PC-9 (cell line): ENCODE measurements at regions not wholly inside any gene's neighbourhood (a gene's known extent, or its start where the extent isn't known, plus 50 kb on each side); places are given as distances from the start of the nearest gene placed in this dataset.

Experiments used
- BruUV-seq: library from RNA; stranded (reverse); fragments of 400-500 nt; replicated peaks from 2 replicates; lab custom pipeline; 2021; lab: Mats Ljungman, UMichigan
- CTCF ChIA-PET: fragments of 300-600 bp; sonication (Branson Sonifier 250); formaldehyde crosslinking; loops from one replicate; lab custom pipeline; 2022; ENCODE audit warnings: antibody characterized with exemption; lab: Charles Lee
- POLR2A ChIA-PET: fragments of 300-600 bp; sonication (Branson Sonifier 250); formaldehyde crosslinking; loops from one replicate; lab custom pipeline; 2022; ENCODE audit warnings: antibody characterized with exemption; ENCODE audit not compliant: unreplicated experiment; lab: Charles Lee
- DNase-seq, 2 experiments: peaks; one replicate each; pipeline versions ENCODE4 v3.0.0 to v3.0.0-alpha.2; 2015 to 2022; ENCODE audit warnings: mixed read lengths in 1 of 2
- H2AFZ ChIP-seq: fragments of 200-600 bp; sonication (generic); 2 replicates; pipeline ENCODE4 v1.8.1; 2017; ENCODE audit warnings: antibody characterized with exemption
- H3F3A ChIP-seq: fragments of 200-600 bp; sonication (generic); 2 replicates; pipeline ENCODE4 v1.8.1; 2017; ENCODE audit warnings: antibody characterized with exemption, mild to moderate bottlenecking, low read depth; ENCODE audit not compliant: insufficient read depth
- H3K27ac ChIP-seq: fragments of 200-600 bp; sonication (generic); 2 replicates; pipeline ENCODE4 v1.6.1; 2016; ENCODE audit warnings: mixed run types
- H3K27me3 ChIP-seq: fragments of 200-600 bp; sonication (generic); 2 replicates; pipeline ENCODE4 v1.6.1; 2016; ENCODE audit warnings: low read depth, mixed run types; ENCODE audit not compliant: insufficient read depth
- H3K36me3 ChIP-seq: fragments of 200-600 bp; sonication (generic); 2 replicates; pipeline ENCODE4 v1.6.1; 2016; ENCODE audit warnings: low read depth, mixed run types
- H3K4me1 ChIP-seq: fragments of 200-600 bp; sonication (generic); replicated peaks from 2 replicates; pipeline ENCODE4 v1.6.1; 2016; ENCODE audit warnings: mixed run types; ENCODE audit not compliant: insufficient read depth
- H3K4me2 ChIP-seq: fragments of 200-600 bp; sonication (generic); 2 replicates; pipeline ENCODE4 v1.6.1; 2017; ENCODE audit warnings: mixed run types
- H3K4me3 ChIP-seq: fragments of 200-600 bp; sonication (generic); 2 replicates; pipeline ENCODE4 v1.6.1; 2016; ENCODE audit warnings: mixed run types
- H3K79me2 ChIP-seq: fragments of 200-600 bp; sonication (generic); 2 replicates; pipeline ENCODE4 v1.6.1; 2017; ENCODE audit warnings: low read depth, mixed run types
- H3K9me2 ChIP-seq: fragments of 200-600 bp; sonication (generic); 2 replicates; pipeline ENCODE4 v1.8.1; 2017; ENCODE audit warnings: mild to moderate bottlenecking; ENCODE audit not compliant: insufficient read depth
- H3K9me3 ChIP-seq: fragments of 200-600 bp; sonication (generic); 2 replicates; pipeline ENCODE4 v1.8.1; 2016; ENCODE audit warnings: low read depth; ENCODE audit not compliant: insufficient read depth
- H4K20me1 ChIP-seq: fragments of 200-600 bp; sonication (generic); 2 replicates; pipeline ENCODE4 v1.8.1; 2017; ENCODE audit not compliant: insufficient read depth
- CTCF ChIP-seq: fragments of 200-600 bp; sonication (generic); conservative IDR thresholded peaks from 2 replicates; pipeline ENCODE4 v1.6.1; 2017; ENCODE audit warnings: mixed run types, antibody characterized with exemption, mild to moderate bottlenecking, moderate library complexity
- EZH2 ChIP-seq: fragments of 200-600 bp; sonication (generic); IDR thresholded peaks from 2 replicates; pipeline ENCODE4 v1.8.0; 2017; ENCODE audit warnings: antibody characterized with exemption, low read depth
- intact Hi-C: fragments of 100-400 bp; cut with micrococcal nuclease; formaldehyde crosslinking; loops from one replicate; pipeline ENCODE4 v1.10.0; 2022; ENCODE audit not compliant: unreplicated experiment

GRCh38 chr5:123875561-123876275 lies 363.7 kb downstream of the CSNK1G3 start:
- no peak overlapping the region for H3K4me3 ChIP-seq
- H3K27me3 ChIP-seq: no peaks in the 10 kb centered on the region
- POLR2A ChIA-PET: no interaction called here
- no peak overlapping the region for H2AFZ ChIP-seq
- TF ChIP-seq EZH2 (no peak), CTCF (no peak)
- no peaks in the 10 kb centered on the region for H4K20me1 ChIP-seq
- no peaks in the 10 kb centered on the region for H3K79me2 ChIP-seq
- BruUV-seq: no TSS peak
- intact Hi-C loops: no loop called here
- H3K36me3 ChIP-seq: no peaks in the 10 kb centered on the region
- H3K4me1 ChIP-seq: no peaks in the 10 kb centered on the region
- H3F3A ChIP-seq: no peaks in the 10 kb centered on the region
- no peak overlapping the region for H3K4me2 ChIP-seq
- no peaks in the 10 kb centered on the region; the same call in 1 of the 2 replicates for H3K9me2 ChIP-seq
- CTCF ChIA-PET: no interaction called here
- H3K9me3 ChIP-seq: no peaks in the 10 kb centered on the region
- H3K27ac ChIP-seq: no peak overlapping the region
- no peak for DNase-seq

GRCh38 chr5:123874600-123875201 lies 362.7 kb downstream of the CSNK1G3 start:
- no peaks in the 10 kb centered on the region for H3K79me2 ChIP-seq
- H3K4me2 ChIP-seq: no peak overlapping the region
- CTCF ChIA-PET: no interaction called here
- no peaks in the 10 kb centered on the region for H3K4me1 ChIP-seq
- POLR2A ChIA-PET: no interaction called here
- no peak overlapping the region for H3K4me3 ChIP-seq
- H3K36me3 ChIP-seq: no peaks in the 10 kb centered on the region
- H2AFZ ChIP-seq: no peak overlapping the region
- no peaks in the 10 kb centered on the region for H3F3A ChIP-seq
- H3K27ac ChIP-seq: no peak overlapping the region
- BruUV-seq: no TSS peak
- H3K9me2 ChIP-seq: no peaks in the 10 kb centered on the region; the same call in 1 of the 2 replicates
- H3K9me3 ChIP-seq: no peaks in the 10 kb centered on the region
- no peaks in the 10 kb centered on the region for H4K20me1 ChIP-seq
- TF ChIP-seq EZH2 (no peak), CTCF (no peak)
- DNase-seq: no peak
- no peaks in the 10 kb centered on the region for H3K27me3 ChIP-seq
- intact Hi-C loops: no loop called here

GRCh38 chr5:123873846-123874245 lies 361.9 kb downstream of the CSNK1G3 start:
- Histone ChIP-seq H3K4me1 (no peaks in the 10 kb centered on the region), H3K4me3 (no peak overlapping the region), H3K79me2 (no peaks in the 10 kb centered on the region), H3K9me3 (no peaks in the 10 kb centered on the region), H3K27me3 (no peaks in the 10 kb centered on the region), H3K36me3 (no peaks in the 10 kb centered on the region), H4K20me1 (no peaks in the 10 kb centered on the region), H3K9me2 (no peaks in the 10 kb centered on the region; the same call in 1 of the 2 replicates), H2AFZ (no peak overlapping the region), H3F3A (no peaks in the 10 kb centered on the region), H3K27ac (no peak overlapping the region), H3K4me2 (no peak overlapping the region)
- TF ChIP-seq CTCF: no peak
- DNase-seq: no peak
- CTCF ChIA-PET: no interaction called here
- POLR2A ChIA-PET: no interaction called here
- no TSS peak for BruUV-seq
- intact Hi-C loops: no loop called here
